WERI-Rb-1 (cell line): ENCODE measurements at regions not wholly inside any gene's neighbourhood (a gene's known extent, or its start where the extent isn't known, plus 50 kb on each side); places are given as distances from the start of the nearest gene placed in this dataset.
A peak's percentile ranks its signal among the peaks of the same experiment; 100 is the strongest.

ENCODE experiments used
- DNase-seq: peaks from one replicate; pipeline ENCODE4 v3.0.0-alpha.2; 2020
- H3K27ac ChIP-seq: fragments of 250-450 bp; sonication (Bioruptor Pico); 2 replicates; pipeline ENCODE4 v1.5.1; 2020; ENCODE audit warnings: mild to moderate bottlenecking, moderate library complexity
- H3K27me3 ChIP-seq: fragments of 250-450 bp; sonication (Bioruptor Pico); 2 replicates; pipeline ENCODE4 v1.5.1; 2021; ENCODE audit warnings: mild to moderate bottlenecking, low read depth, moderate library complexity; ENCODE audit not compliant: insufficient read depth, severe bottlenecking
- H3K36me3 ChIP-seq: fragments of 250-450 bp; sonication (Bioruptor Pico); 2 replicates; pipeline ENCODE4 v1.5.1; 2020; ENCODE audit warnings: mild to moderate bottlenecking, moderate library complexity
- H3K4me3 ChIP-seq: 2 replicates; pipeline ENCODE4 v1.5.1; 2011; ENCODE audit warnings: low read depth, mild to moderate bottlenecking, control low read depth, low read length
- H3K9me3 ChIP-seq: fragments of 250-450 bp; sonication (Bioruptor Pico); 2 replicates; pipeline ENCODE4 v1.5.1; 2021; ENCODE audit warnings: mild to moderate bottlenecking, moderate library complexity; ENCODE audit not compliant: severe bottlenecking
- CTCF ChIP-seq: IDR thresholded peaks from 2 replicates; pipeline ENCODE4 v1.5.1; 2011; ENCODE audit warnings: low read depth, mild to moderate bottlenecking, control low read depth, inconsistent platforms, low read length

GRCh38 chr7:142380069-142380468, 122.2 kb upstream of the PRSS58 start:
- Histone ChIP-seq H3K9me3 (no peaks in the 10 kb centered on the region), H3K36me3 (no peaks in the 10 kb centered on the region), H3K27me3 (no peaks in the 10 kb centered on the region), H3K27ac (peak overlapping the region; percentile 85), H3K4me3 (peak overlapping the region; percentile 23)
- TF ChIP-seq CTCF, result no peak
- DNase-seq, result peak; percentile 84

DNA sequence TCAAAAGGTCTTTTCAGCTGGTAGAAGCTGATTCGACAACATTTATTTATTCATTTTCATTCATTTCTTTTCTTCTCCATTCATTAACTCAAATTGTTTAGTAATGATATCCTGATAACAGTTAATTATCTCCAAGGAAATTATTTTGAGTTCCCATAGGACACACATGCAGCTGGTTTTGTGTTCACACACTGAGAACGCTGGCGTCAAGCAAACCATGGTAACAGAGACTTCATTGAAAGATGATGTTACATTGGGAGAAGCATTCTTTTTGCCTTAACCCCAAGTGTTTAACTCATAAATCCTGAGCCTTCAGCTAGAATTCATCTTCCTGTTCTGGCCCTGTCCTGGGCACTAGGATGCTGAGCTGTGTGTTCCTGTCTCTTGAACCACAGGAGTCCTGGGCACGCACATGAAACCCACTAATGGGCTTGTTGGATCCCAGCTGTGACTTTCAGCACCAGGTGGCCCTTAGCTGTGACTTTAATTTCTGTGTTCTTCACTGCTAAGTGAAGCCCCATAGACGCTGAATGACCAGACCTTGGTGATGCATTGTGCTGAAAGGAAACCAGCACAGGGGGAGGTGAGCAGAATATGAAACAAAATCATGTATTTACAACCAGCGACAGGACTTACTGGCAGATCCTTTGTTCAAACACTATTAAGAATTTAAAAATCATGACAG, 121.5 kb upstream of the PRSS58 start:
- H3K9me3 ChIP-seq, result no peaks in the 10 kb centered on the region
- peak; percentile 34 for DNase-seq
- no peak for TF ChIP-seq CTCF

DNA sequence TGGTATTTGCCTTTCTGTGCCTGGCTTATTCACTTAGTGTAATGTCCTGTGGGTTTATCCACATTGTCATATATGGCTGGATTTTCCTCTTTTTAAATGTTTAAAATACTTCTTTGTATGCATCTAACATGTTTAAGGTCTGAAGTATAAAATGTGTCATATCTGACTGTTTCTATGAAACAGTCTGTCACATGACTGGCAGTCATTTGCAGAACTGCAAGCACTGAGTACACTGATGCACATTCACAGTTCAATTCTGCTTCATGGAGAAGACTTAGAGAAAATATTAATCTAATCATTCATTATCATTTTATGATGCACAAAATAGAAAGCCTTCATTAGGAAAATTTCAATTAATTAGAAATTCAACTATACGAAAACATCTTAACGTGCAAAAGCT, 119.7 kb upstream of the PRSS58 start:
- no peaks in the 10 kb centered on the region for H3K36me3 ChIP-seq
- no peaks in the 10 kb centered on the region for H3K27me3 ChIP-seq
- no peak for TF ChIP-seq CTCF
- no peak for DNase-seq
- no peaks in the 10 kb centered on the region for H3K9me3 ChIP-seq
- H3K4me3 ChIP-seq, result no peak overlapping the region
- H3K27ac ChIP-seq, result no peak overlapping the region

More for the DNA sequence above, 121.5 kb upstream of the PRSS58 start:
- peak overlapping the region; percentile 23; the same call in 1 of the 2 replicates for H3K4me3 ChIP-seq
- H3K27me3 ChIP-seq, result no peaks in the 10 kb centered on the region
- H3K27ac ChIP-seq, result peak overlapping the region; percentile 85
- no peaks in the 10 kb centered on the region for H3K36me3 ChIP-seq

DNA sequence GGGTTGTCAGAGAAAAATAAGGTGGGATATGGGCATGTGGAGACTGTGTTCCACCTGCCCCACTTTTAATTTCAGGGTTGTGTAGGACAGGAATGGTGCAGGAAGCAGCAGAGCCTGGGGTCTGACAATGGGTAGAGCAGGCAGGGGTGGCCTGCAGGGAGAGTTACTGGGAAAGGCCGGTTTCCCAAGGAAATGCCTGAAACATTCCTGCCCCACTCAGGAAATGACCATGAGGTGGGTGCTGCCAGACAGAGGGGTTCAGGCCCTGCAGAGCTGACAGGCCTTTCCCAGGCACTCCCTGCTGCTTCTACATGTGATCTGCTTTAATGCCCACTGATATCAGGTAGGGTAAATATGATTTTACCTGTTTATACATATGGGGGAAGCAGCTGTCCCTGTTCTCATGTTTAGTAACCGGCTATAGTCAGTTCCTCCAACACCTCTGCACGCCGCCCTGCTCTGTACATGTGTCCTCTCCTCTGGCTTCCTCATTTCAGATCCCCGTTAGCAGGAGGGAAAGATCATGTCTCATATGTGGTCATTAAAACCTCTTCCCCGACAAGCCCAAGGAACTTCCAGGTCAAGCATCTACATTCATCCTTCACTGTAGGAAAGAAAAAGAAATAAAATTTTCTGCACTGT, 118.6 kb upstream of the PRSS58 start:
- Histone ChIP-seq H3K36me3 (no peaks in the 10 kb centered on the region), H3K27me3 (no peaks in the 10 kb centered on the region), H3K4me3 (no peak overlapping the region), H3K27ac (no peak overlapping the region), H3K9me3 (no peaks in the 10 kb centered on the region)
- DNase-seq, result no peak
- TF ChIP-seq CTCF, result no peak

GRCh38 chr7:142375710-142376313, 118.0 kb upstream of the PRSS58 start:
- peak; percentile 92 for DNase-seq
- H3K9me3 ChIP-seq, result no peaks in the 10 kb centered on the region
- no peaks in the 10 kb centered on the region for H3K27me3 ChIP-seq
- no peaks in the 10 kb centered on the region for H3K36me3 ChIP-seq
- H3K4me3 ChIP-seq, result no peak overlapping the region
- TF ChIP-seq CTCF, result peak; percentile 91
- H3K27ac ChIP-seq, result no peak overlapping the region
